ENCODE measurements at regions not wholly inside any gene's neighbourhood (a gene's known extent, or its start where the extent isn't known, plus 50 kb on each side); places are given as distances from the start of the nearest gene placed in this dataset.

GRCh38 chr12:75713434-75713833, 202.0 kb upstream of the KRR1 start:
- TF ChIP-seq FOXP2 (optimal IDR thresholded peaks at IDR 0.05; ENCODE audit: borderline replicate concordance, extremely low read depth, extremely low read length, insufficient read depth) (no peak), REST (IDR thresholded peaks at IDR 0.05; ENCODE audit: insufficient read depth in 1 of 2, low read depth in 2 of 2, low read length in 2 of 2) (no peak), SIN3A (IDR thresholded peaks at IDR 0.05; ENCODE audit: borderline replicate concordance, insufficient read depth, low read length) (no peak), TAF1 (IDR thresholded peaks at IDR 0.05; ENCODE audit: borderline replicate concordance, insufficient read depth, low read length) (no peak), POLR2AphosphoS5 (IDR thresholded peaks at IDR 0.05; ENCODE audit: low read depth, low read length) (no peak)

GRCh38 chr12:75712223-75712622, 200.8 kb upstream of the KRR1 start:
- no peak for TF ChIP-seq REST (IDR thresholded peaks at IDR 0.05; ENCODE audit: insufficient read depth in 1 of 2, low read depth in 2 of 2, low read length in 2 of 2)
- TF ChIP-seq FOXP2 (optimal IDR thresholded peaks at IDR 0.05; ENCODE audit: borderline replicate concordance, extremely low read depth, extremely low read length, insufficient read depth) = no peak
- no peak for TF ChIP-seq SIN3A (IDR thresholded peaks at IDR 0.05; ENCODE audit: borderline replicate concordance, insufficient read depth, low read length)
- TF ChIP-seq TAF1 (IDR thresholded peaks at IDR 0.05; ENCODE audit: borderline replicate concordance, insufficient read depth, low read length) = no peak
- no peak for TF ChIP-seq POLR2AphosphoS5 (IDR thresholded peaks at IDR 0.05; ENCODE audit: low read depth, low read length)

GRCh38 chr12:75711271-75711670, 199.9 kb upstream of the KRR1 start:
- no peak for TF ChIP-seq POLR2AphosphoS5 (IDR thresholded peaks at IDR 0.05; ENCODE audit: low read depth, low read length)
- TF ChIP-seq FOXP2 (optimal IDR thresholded peaks at IDR 0.05; ENCODE audit: borderline replicate concordance, extremely low read depth, extremely low read length, insufficient read depth) = no peak
- no peak for TF ChIP-seq REST (IDR thresholded peaks at IDR 0.05; ENCODE audit: insufficient read depth in 1 of 2, low read depth in 2 of 2, low read length in 2 of 2)
- TF ChIP-seq SIN3A (IDR thresholded peaks at IDR 0.05; ENCODE audit: borderline replicate concordance, insufficient read depth, low read length) = no peak
- TF ChIP-seq TAF1 (IDR thresholded peaks at IDR 0.05; ENCODE audit: borderline replicate concordance, insufficient read depth, low read length) = no peak

- TF ChIP-seq FOXP2 (optimal IDR thresholded peaks at IDR 0.05; ENCODE audit: borderline replicate concordance, extremely low read depth, extremely low read length, insufficient read depth) = no peak
- TF ChIP-seq SIN3A (IDR thresholded peaks at IDR 0.05; ENCODE audit: borderline replicate concordance, insufficient read depth, low read length) = no peak
Observed at GRCh38 chr12:75710361-75711069, 199.1 kb upstream of the KRR1 start.

- TF ChIP-seq FOXP2 (optimal IDR thresholded peaks at IDR 0.05; ENCODE audit: borderline replicate concordance, extremely low read depth, extremely low read length, insufficient read depth) (no peak), SIN3A (IDR thresholded peaks at IDR 0.05; ENCODE audit: borderline replicate concordance, insufficient read depth, low read length) (no peak), POLR2AphosphoS5 (IDR thresholded peaks at IDR 0.05; ENCODE audit: low read depth, low read length) (no peak), TAF1 (IDR thresholded peaks at IDR 0.05; ENCODE audit: borderline replicate concordance, insufficient read depth, low read length) (no peak), REST (IDR thresholded peaks at IDR 0.05; ENCODE audit: insufficient read depth in 1 of 2, low read depth in 2 of 2, low read length in 2 of 2) (no peak)
Observed at GRCh38 chr12:75709503-75709902, 198.1 kb upstream of the KRR1 start.

Data from PFSK-1 (cell line).